ENCODE measurements at regions not wholly inside any gene's neighbourhood (a gene's known extent, or its start where the extent isn't known, plus 50 kb on each side); places are given as distances from the start of the nearest gene placed in this dataset.

DNA sequence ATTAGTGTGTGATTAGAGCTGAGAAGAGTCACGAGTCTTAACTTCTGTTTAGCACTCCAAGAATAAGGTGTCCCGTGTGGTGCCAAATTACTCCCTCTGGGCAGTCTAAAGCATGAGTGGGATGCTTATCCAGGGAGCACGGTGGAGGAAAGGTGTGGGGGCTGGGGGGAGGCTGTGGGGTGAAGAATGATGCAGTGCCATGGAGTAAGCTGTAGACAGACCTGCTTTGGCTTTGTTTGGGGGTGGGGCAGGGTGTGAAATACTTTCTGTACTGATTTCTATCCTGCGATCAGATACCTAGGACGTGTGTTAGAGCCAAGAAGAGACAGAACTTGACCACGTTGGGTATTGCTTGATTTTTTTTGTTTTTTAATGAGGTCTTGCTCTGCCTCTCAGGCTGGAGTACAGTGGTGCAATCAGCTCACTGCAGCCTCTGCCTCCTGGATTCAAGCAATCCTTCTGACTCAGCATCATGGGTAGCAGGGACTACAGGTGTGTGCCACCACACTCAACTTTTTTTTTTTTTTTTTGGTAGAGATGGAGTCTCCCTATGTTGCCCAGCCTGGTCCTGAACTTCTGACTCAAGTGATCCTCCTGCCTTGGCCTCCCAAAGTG, 232.8 kb downstream of the MAN2A1 start (continued):
- TF ChIP-seq, protein P1, sequence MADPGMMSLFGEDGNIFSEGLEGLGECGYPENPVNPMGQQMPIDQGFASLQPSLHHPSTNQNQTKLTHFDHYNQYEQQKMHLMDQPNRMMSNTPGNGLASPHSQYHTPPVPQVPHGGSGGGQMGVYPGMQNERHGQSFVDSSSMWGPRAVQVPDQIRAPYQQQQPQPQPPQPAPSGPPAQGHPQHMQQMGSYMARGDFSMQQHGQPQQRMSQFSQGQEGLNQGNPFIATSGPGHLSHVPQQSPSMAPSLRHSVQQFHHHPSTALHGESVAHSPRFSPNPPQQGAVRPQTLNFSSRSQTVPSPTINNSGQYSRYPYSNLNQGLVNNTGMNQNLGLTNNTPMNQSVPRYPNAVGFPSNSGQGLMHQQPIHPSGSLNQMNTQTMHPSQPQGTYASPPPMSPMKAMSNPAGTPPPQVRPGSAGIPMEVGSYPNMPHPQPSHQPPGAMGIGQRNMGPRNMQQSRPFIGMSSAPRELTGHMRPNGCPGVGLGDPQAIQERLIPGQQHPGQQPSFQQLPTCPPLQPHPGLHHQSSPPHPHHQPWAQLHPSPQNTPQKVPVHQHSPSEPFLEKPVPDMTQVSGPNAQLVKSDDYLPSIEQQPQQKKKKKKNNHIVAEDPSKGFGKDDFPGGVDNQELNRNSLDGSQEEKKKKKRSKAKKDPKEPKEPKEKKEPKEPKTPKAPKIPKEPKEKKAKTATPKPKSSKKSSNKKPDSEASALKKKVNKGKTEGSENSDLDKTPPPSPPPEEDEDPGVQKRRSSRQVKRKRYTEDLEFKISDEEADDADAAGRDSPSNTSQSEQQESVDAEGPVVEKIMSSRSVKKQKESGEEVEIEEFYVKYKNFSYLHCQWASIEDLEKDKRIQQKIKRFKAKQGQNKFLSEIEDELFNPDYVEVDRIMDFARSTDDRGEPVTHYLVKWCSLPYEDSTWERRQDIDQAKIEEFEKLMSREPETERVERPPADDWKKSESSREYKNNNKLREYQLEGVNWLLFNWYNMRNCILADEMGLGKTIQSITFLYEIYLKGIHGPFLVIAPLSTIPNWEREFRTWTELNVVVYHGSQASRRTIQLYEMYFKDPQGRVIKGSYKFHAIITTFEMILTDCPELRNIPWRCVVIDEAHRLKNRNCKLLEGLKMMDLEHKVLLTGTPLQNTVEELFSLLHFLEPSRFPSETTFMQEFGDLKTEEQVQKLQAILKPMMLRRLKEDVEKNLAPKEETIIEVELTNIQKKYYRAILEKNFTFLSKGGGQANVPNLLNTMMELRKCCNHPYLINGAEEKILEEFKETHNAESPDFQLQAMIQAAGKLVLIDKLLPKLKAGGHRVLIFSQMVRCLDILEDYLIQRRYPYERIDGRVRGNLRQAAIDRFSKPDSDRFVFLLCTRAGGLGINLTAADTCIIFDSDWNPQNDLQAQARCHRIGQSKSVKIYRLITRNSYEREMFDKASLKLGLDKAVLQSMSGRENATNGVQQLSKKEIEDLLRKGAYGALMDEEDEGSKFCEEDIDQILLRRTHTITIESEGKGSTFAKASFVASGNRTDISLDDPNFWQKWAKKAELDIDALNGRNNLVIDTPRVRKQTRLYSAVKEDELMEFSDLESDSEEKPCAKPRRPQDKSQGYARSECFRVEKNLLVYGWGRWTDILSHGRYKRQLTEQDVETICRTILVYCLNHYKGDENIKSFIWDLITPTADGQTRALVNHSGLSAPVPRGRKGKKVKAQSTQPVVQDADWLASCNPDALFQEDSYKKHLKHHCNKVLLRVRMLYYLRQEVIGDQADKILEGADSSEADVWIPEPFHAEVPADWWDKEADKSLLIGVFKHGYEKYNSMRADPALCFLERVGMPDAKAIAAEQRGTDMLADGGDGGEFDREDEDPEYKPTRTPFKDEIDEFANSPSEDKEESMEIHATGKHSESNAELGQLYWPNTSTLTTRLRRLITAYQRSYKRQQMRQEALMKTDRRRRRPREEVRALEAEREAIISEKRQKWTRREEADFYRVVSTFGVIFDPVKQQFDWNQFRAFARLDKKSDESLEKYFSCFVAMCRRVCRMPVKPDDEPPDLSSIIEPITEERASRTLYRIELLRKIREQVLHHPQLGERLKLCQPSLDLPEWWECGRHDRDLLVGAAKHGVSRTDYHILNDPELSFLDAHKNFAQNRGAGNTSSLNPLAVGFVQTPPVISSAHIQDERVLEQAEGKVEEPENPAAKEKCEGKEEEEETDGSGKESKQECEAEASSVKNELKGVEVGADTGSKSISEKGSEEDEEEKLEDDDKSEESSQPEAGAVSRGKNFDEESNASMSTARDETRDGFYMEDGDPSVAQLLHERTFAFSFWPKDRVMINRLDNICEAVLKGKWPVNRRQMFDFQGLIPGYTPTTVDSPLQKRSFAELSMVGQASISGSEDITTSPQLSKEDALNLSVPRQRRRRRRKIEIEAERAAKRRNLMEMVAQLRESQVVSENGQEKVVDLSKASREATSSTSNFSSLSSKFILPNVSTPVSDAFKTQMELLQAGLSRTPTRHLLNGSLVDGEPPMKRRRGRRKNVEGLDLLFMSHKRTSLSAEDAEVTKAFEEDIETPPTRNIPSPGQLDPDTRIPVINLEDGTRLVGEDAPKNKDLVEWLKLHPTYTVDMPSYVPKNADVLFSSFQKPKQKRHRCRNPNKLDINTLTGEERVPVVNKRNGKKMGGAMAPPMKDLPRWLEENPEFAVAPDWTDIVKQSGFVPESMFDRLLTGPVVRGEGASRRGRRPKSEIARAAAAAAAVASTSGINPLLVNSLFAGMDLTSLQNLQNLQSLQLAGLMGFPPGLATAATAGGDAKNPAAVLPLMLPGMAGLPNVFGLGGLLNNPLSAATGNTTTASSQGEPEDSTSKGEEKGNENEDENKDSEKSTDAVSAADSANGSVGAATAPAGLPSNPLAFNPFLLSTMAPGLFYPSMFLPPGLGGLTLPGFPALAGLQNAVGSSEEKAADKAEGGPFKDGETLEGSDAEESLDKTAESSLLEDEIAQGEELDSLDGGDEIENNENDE (IDR thresholded peaks at IDR 0.05; ENCODE audit: insufficient replicate concordance, low read length): no peak
- TF ChIP-seq GABPA (IDR thresholded peaks at IDR 0.05; ENCODE audit: borderline replicate concordance, insufficient read depth, low read length): no peak
- no peak for TF ChIP-seq TCF12 (IDR thresholded peaks at IDR 0.05; ENCODE audit: low read depth, low read length)
- no peak for TF ChIP-seq JUND (IDR thresholded peaks at IDR 0.05; ENCODE audit: low read length)
- TF ChIP-seq RNF2 (IDR thresholded peaks at IDR 0.05; ENCODE audit: borderline replicate concordance, low read depth, low read length, missing control alignments, poor library complexity, severe bottlenecking): no peak
- no peak for TF ChIP-seq SP1 (IDR thresholded peaks at IDR 0.05; ENCODE audit: low read depth, low read length)
- TF ChIP-seq POLR2AphosphoS5 (IDR thresholded peaks at IDR 0.05; ENCODE audit: low read depth, low read length): no peak
- no peak for TF ChIP-seq CHD2 (IDR thresholded peaks at IDR 0.05; ENCODE audit: low read length)
- no peak for TF ChIP-seq NRF1 (IDR thresholded peaks at IDR 0.05; ENCODE audit: low read depth, low read length)
